HCT116 (cell line): ENCODE measurements at regions not wholly inside any gene's neighbourhood (a gene's known extent, or its start where the extent isn't known, plus 50 kb on each side); places are given as distances from the start of the nearest gene placed in this dataset.

ENCODE experiments used
- ATAC-seq: fragments of 200-7000 bp; cut with Tn5 transposase; 2 replicates; pipeline ENCODE4 v1.9.1; 2020; ENCODE audit warnings: mild to moderate bottlenecking, moderate library complexity
- BruUV-seq: library from RNA; stranded (reverse); fragments of 400-500 nt; replicated peaks from 2 replicates; lab custom pipeline; 2021; lab: Mats Ljungman, UMichigan
- CTCF ChIA-PET: fragments of 300-600 bp; sonication (Branson Sonifier 250); formaldehyde crosslinking; loops from one replicate; lab custom pipeline; 2021; ENCODE audit warnings: antibody characterized with exemption; lab: Charles Lee
- POLR2A ChIA-PET: fragments of 300-600, 350-600 bp; sonication (Branson Sonifier 250); formaldehyde crosslinking; loops from one replicate; lab custom pipeline; 2021; ENCODE audit warnings: antibody characterized with exemption; lab: Charles Lee
- RAD21 ChIA-PET, 2 experiments: fragments of 300-600 bp; sonication (Branson Sonifier 250); formaldehyde crosslinking; loops; one replicate each; lab custom pipeline; 2023; ENCODE audit warnings: low total read pairs in 2 of 2; ENCODE audit not compliant: uncharacterized antibody in 2 of 2, unreplicated experiment in 2 of 2, low non-redundant PET in 1 of 2; lab: Charles Lee
- DNase-seq: peaks from one replicate; pipeline ENCODE4 v3.0.0-alpha.2; 2010; ENCODE audit warnings: low read depth, low spot score
- H2AFZ ChIP-seq: fragments of 200-600 bp; shearing (Covaris generic), sonication (generic); 2 replicates; pipeline ENCODE4 v1.6.1; 2017; ENCODE audit warnings: low read depth, mixed run types, mixed read lengths, antibody characterized with exemption, low read length; ENCODE audit not compliant: poor library complexity, severe bottlenecking
- H3K27ac ChIP-seq: 2 replicates; pipeline ENCODE4 v1.5.1; 2012; ENCODE audit warnings: low read depth, low read length
- H3K27me3 ChIP-seq: fragments of 200-600 bp; sonication (generic); 2 replicates; pipeline ENCODE4 v1.6.1; 2016; ENCODE audit warnings: mixed run types, low read length, mixed read lengths; ENCODE audit not compliant: insufficient read depth
- H3K36me3 ChIP-seq, 2 experiments: fragments of 200-500 bp in 1 of 2; fragments of 200-600 bp in 1 of 2; sonication (Bioruptor generic) in 1 of 2; sonication (generic) in 1 of 2; 2 replicates each; pipeline versions ENCODE4 v1.5.1 to v1.6.1; 2014 to 2016; ENCODE audit warnings: low read length in 2 of 2, inconsistent platforms in 1 of 2, mixed read lengths in 1 of 2, mixed run types in 1 of 2; ENCODE audit not compliant: insufficient read depth in 2 of 2, control insufficient read depth in 1 of 2
- H3K4me1 ChIP-seq, 2 experiments: fragments of 200-600 bp in 1 of 2; sonication (generic) in 1 of 2; 2 replicates each; pipeline versions ENCODE4 v1.5.1 to v1.6.1; 2012 to 2017; ENCODE audit warnings: low read length in 2 of 2, inconsistent platforms in 1 of 2, mild to moderate bottlenecking in 1 of 2, mixed read lengths in 1 of 2, mixed run types in 1 of 2, moderate library complexity in 1 of 2; ENCODE audit not compliant: insufficient read depth in 2 of 2, control insufficient read depth in 1 of 2
- H3K4me2 ChIP-seq: fragments of 200-600 bp; sonication (generic); 2 replicates; pipeline ENCODE4 v1.6.1; 2017; ENCODE audit warnings: mixed run types, low read length, mixed read lengths
- H3K4me3 ChIP-seq, 2 experiments: fragments of 200-600 bp in 1 of 2; sonication (generic) in 1 of 2; replicated peaks in 1 of 2; 2 replicates each; pipeline ENCODE4 v1.5.1; 2011 to 2016; ENCODE audit warnings: low read length in 2 of 2, control low read depth in 1 of 2, low read depth in 1 of 2, mild to moderate bottlenecking in 1 of 2, mixed read lengths in 1 of 2, mixed run types in 1 of 2
- H3K79me2 ChIP-seq: fragments of 200-600 bp; sonication (generic); 2 replicates; pipeline ENCODE4 v1.6.1; 2017; ENCODE audit warnings: mild to moderate bottlenecking, mixed run types, low read length, moderate library complexity, mixed read lengths; ENCODE audit not compliant: insufficient read depth
- H3K9ac ChIP-seq: fragments of 200-600 bp; sonication (generic); 2 replicates; pipeline ENCODE4 v1.6.1; 2016; ENCODE audit warnings: low read length, mixed read lengths
- H3K9me2 ChIP-seq: fragments of 200-600 bp; sonication (generic), shearing (Covaris generic); 2 replicates; pipeline ENCODE4 v1.6.1; 2017; ENCODE audit warnings: mixed run types, mild to moderate bottlenecking, moderate library complexity; ENCODE audit not compliant: insufficient read depth
- H3K9me3 ChIP-seq, 2 experiments: fragments of 200-500 bp in 1 of 2; fragments of 200-600 bp in 1 of 2; sonication (Bioruptor generic) in 1 of 2; sonication (generic) in 1 of 2; 2 replicates each; pipeline ENCODE4 v1.6.1; 2014 to 2017; ENCODE audit warnings: low read length in 2 of 2, mixed read lengths in 2 of 2, inconsistent platforms in 1 of 2, low read depth in 1 of 2, mild to moderate bottlenecking in 1 of 2, mixed run types in 1 of 2, moderate library complexity in 1 of 2; ENCODE audit not compliant: control insufficient read depth in 1 of 2, insufficient read depth in 1 of 2
- H4K20me1 ChIP-seq: fragments of 200-600 bp; sonication (generic), shearing (Covaris generic); 2 replicates; pipeline ENCODE4 v1.6.1; 2017; ENCODE audit warnings: mixed run types, mild to moderate bottlenecking, moderate library complexity; ENCODE audit not compliant: insufficient read depth
- ATF3 ChIP-seq: IDR thresholded peaks from 2 replicates; pipeline ENCODE4 v1.6.1; 2012
- CBX3 ChIP-seq: IDR thresholded peaks from 2 replicates; pipeline ENCODE4 v1.6.1; 2012; ENCODE audit warnings: low read depth
- CTCF ChIP-seq, 3 experiments: fragments of 200-600 bp in 1 of 3; sonication (generic) in 1 of 3; IDR thresholded peaks in 2 of 3; conservative IDR thresholded peaks in 1 of 3; 2 replicates each; pipeline ENCODE4 v1.5.1; 2012 to 2017; ENCODE audit warnings: low read depth in 2 of 3, low read length in 2 of 3, antibody characterized with exemption in 1 of 3, borderline replicate concordance in 1 of 3, control low read depth in 1 of 3, mild to moderate bottlenecking in 1 of 3, mixed read lengths in 1 of 3, mixed run types in 1 of 3, moderate library complexity in 1 of 3; ENCODE audit not compliant: insufficient read depth in 1 of 3
- EGR1 ChIP-seq: IDR thresholded peaks from 2 replicates; pipeline ENCODE4 v1.6.1; 2012; ENCODE audit warnings: low read depth
- ELF1 ChIP-seq: IDR thresholded peaks from 2 replicates; pipeline ENCODE4 v1.6.1; 2012; ENCODE audit warnings: low read depth, borderline replicate concordance
- EZH2phosphoT487 ChIP-seq: fragments of 200-600 bp; IDR thresholded peaks from 2 replicates; pipeline ENCODE4 v1.6.1; 2018; ENCODE audit warnings: antibody characterized with exemption, borderline replicate concordance
- JUND ChIP-seq: IDR thresholded peaks from 2 replicates; pipeline ENCODE4 v1.6.1; 2012
- RAD21 ChIP-seq: IDR thresholded peaks from 2 replicates; pipeline ENCODE4 v1.6.1; 2012; ENCODE audit warnings: low read depth, mild to moderate bottlenecking
- TCF7L2 ChIP-seq: IDR thresholded peaks from 2 replicates; pipeline ENCODE4 v1.7.0; 2011; ENCODE audit warnings: borderline replicate concordance, inconsistent platforms; ENCODE audit not compliant: insufficient read depth, insufficient read length; ENCODE audit errors: extremely low read depth
- ZNF274 ChIP-seq: fragments of 200-500 bp; sonication (Bioruptor generic); IDR thresholded peaks from 2 replicates; pipeline ENCODE4 v1.6.1; 2014; ENCODE audit warnings: mild to moderate bottlenecking, low read depth, low read length, inconsistent platforms
- intact Hi-C: fragments of 100-400 bp; cut with micrococcal nuclease; formaldehyde crosslinking; loops from 2 replicates; pipeline ENCODE4 v1.10.0; 2022

- ATAC-seq = peak; percentile 100
- no peak for TF ChIP-seq TCF7L2
- no peak for TF ChIP-seq EGR1
- TF ChIP-seq ELF1 = no peak
- TF ChIP-seq RAD21 = peak; percentile 81
- TF ChIP-seq ZNF274 = no peak
- no peak for TF ChIP-seq JUND
- peak; percentile 63 to 83 (median 79); a peak in 5 of 6 replicates for TF ChIP-seq CTCF (IDR thresholded peaks at IDR 0.05 in 2 of 3, conservative IDR thresholded peaks at IDR 0.05 in 1 of 3; ENCODE audit: borderline replicate concordance in 1 of 3, insufficient read depth in 1 of 3, low read depth in 2 of 3, low read length in 2 of 3)
- no peak for TF ChIP-seq ATF3
- no peak for TF ChIP-seq CBX3
- TF ChIP-seq EZH2phosphoT487 = no peak
- TF ChIP-seq, all 23 proteins: peak for 2
- RAD21 ChIA-PET = no interaction called here
- Histone ChIP-seq H3K4me1 (no peaks in the 10 kb centered on the region), H2AFZ (peak overlapping the region; percentile 38), H3K4me2 (peak overlapping the region; percentile 39; the same call in 1 of the 2 replicates), H4K20me1 (no peaks in the 10 kb centered on the region), H3K27ac (no peak overlapping the region), H3K36me3 (no peaks in the 10 kb centered on the region), H3K4me3 (no peak overlapping the region), H3K9me2 (no peaks in the 10 kb centered on the region), H3K9me3 (no peaks in the 10 kb centered on the region), H3K27me3 (0 out of 2 replicates have a peak, but pooled peaks cover 9% of the 10 kb centered on the region), H3K9ac (no peak overlapping the region), H3K79me2 (no peaks in the 10 kb centered on the region)
- CTCF ChIA-PET = interaction anchor here (1.0 to 2.2 kb wide), 5 partner anchors 9 to 704 kb away, joined by 3 to 12 read pairs (median 6); no protein-coding TSS in a partner anchor
- BruUV-seq = no TSS peak
- POLR2A ChIA-PET = no interaction called here
- intact Hi-C loops = loop anchor here (5.0 to 10.0 kb wide), 4 partner anchors 112 to 884 kb away; no protein-coding TSS in a partner anchor
- peak; percentile 47 for DNase-seq
Measured at GRCh38 chr6:85126485-85127167, 323.3 kb upstream of the NT5E start.
